HEK293 (cell line): ENCODE measurements at regions not wholly inside any gene's neighbourhood (a gene's known extent, or its start where the extent isn't known, plus 50 kb on each side); places are given as distances from the start of the nearest gene placed in this dataset.

ENCODE experiments used
- IKZF3 ChIP-seq: fragments of 450-650 bp; IDR thresholded peaks from 2 replicates; pipeline ENCODE4 v1.5.0; 2018; ENCODE audit warnings: missing biosample characterization, mild to moderate bottlenecking, missing genetic modification characterization, moderate library complexity
- ZBTB17 ChIP-seq: fragments of 450-650 bp; formaldehyde crosslinking; IDR thresholded peaks from 2 replicates; pipeline ENCODE4 v1.5.1; 2016; ENCODE audit warnings: missing biosample characterization, missing genetic modification characterization
- ZNF24 ChIP-seq: fragments of 450-650 bp; formaldehyde crosslinking; IDR thresholded peaks from 2 replicates; pipeline ENCODE4 v1.5.1; 2016; ENCODE audit warnings: missing biosample characterization, missing genetic modification characterization
- TF ChIP-seq, protein P1 (sequence below): fragments of 450-650 bp; formaldehyde crosslinking; IDR thresholded peaks from 2 replicates; pipeline ENCODE4 v1.5.1; 2016; ENCODE audit warnings: missing biosample characterization, missing genetic modification characterization

DNA sequence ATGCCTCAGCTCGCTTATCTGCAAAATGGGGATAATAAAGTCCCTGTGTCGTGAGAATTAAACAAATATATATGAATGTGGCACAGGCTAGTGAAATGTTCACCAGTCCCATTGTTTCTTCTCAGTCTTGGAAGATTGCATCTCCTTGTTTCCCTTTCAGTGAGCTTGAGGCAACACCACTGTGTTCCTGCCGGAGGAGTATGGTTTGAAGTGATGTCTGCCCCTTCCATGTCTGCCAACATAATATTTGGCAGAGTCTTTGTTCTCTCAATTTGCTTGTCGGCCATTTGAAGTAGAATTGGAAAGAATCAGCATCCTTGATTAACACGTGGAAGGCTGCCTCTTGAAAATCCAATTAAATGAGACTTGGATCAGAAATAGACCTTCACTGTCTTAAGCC lies 1088.5 kb upstream of the INTU start:
- TF ChIP-seq, protein P1, sequence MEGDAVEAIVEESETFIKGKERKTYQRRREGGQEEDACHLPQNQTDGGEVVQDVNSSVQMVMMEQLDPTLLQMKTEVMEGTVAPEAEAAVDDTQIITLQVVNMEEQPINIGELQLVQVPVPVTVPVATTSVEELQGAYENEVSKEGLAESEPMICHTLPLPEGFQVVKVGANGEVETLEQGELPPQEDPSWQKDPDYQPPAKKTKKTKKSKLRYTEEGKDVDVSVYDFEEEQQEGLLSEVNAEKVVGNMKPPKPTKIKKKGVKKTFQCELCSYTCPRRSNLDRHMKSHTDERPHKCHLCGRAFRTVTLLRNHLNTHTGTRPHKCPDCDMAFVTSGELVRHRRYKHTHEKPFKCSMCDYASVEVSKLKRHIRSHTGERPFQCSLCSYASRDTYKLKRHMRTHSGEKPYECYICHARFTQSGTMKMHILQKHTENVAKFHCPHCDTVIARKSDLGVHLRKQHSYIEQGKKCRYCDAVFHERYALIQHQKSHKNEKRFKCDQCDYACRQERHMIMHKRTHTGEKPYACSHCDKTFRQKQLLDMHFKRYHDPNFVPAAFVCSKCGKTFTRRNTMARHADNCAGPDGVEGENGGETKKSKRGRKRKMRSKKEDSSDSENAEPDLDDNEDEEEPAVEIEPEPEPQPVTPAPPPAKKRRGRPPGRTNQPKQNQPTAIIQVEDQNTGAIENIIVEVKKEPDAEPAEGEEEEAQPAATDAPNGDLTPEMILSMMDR (tag by site-specific recombination), result no peak
- no peak for TF ChIP-seq ZNF24 (tag by site-specific recombination)
- TF ChIP-seq ZBTB17 (tag by site-specific recombination), result no peak
- TF ChIP-seq IKZF3 (tag by site-specific recombination), result no peak
